ENCODE measurements at regions not wholly inside any gene's neighbourhood (a gene's known extent, or its start where the extent isn't known, plus 50 kb on each side); places are given as distances from the start of the nearest gene placed in this dataset.

DNA sequence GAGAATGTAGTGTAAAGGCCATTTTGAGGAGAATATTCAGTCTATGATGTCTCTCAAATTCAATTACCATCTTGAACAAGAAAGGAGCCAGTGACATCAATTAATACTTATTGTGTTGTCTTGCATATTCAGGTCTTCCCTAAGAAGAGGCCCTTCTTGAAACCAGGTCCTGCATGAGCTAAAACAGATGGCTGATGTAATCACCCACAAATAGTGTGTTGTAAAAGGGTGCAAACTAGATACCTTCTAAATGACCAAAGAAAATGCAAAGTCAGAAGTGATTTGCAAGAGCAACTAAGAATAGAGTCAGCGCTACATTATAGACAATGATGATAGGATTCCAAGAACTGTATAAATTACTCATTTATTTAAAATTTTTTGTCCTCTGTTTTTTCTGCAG is 97.0 kb downstream of the BTBD3 start:
- TF ChIP-seq TARDBP (IDR thresholded peaks at IDR 0.05) (no peak), FOXK2 (IDR thresholded peaks at IDR 0.05) (no peak), FOXA1 (IDR thresholded peaks at IDR 0.05) (no peak), SP1 (IDR thresholded peaks at IDR 0.05) (no peak), LEF1 (IDR thresholded peaks at IDR 0.05; ENCODE audit: borderline replicate concordance) (no peak), BHLHE40 (IDR thresholded peaks at IDR 0.05; ENCODE audit: borderline replicate concordance) (no peak), FOXM1 (IDR thresholded peaks at IDR 0.05; ENCODE audit: borderline replicate concordance) (no peak), SUZ12 (IDR thresholded peaks at IDR 0.05) (no peak)

Data from HEK293T (cell line).